MG63 (cell line): ENCODE measurements at regions not wholly inside any gene's neighbourhood (a gene's known extent, or its start where the extent isn't known, plus 50 kb on each side); places are given as distances from the start of the nearest gene placed in this dataset.

Source experiments
- DNase-seq: peaks from one replicate; pipeline ENCODE4 v3.0.0-alpha.2; 2020
- H3K27me3 ChIP-seq: fragments of 250-450 bp; sonication (Bioruptor Pico); 2 replicates; pipeline ENCODE4 v1.5.1; 2020; ENCODE audit warnings: mild to moderate bottlenecking, moderate library complexity
- H3K36me3 ChIP-seq: fragments of 250-450 bp; sonication (Bioruptor Pico); 2 replicates; pipeline ENCODE4 v1.5.1; 2020; ENCODE audit warnings: mild to moderate bottlenecking, moderate library complexity
- H3K4me3 ChIP-seq: fragments of 250-450 bp; sonication (Bioruptor Pico); 2 replicates; pipeline ENCODE4 v1.5.1; 2020; ENCODE audit warnings: mild to moderate bottlenecking, moderate library complexity
- H3K9me3 ChIP-seq: fragments of 250-450 bp; sonication (Bioruptor Pico); 2 replicates; pipeline ENCODE4 v1.5.1; 2020; ENCODE audit warnings: mild to moderate bottlenecking, moderate library complexity

DNA sequence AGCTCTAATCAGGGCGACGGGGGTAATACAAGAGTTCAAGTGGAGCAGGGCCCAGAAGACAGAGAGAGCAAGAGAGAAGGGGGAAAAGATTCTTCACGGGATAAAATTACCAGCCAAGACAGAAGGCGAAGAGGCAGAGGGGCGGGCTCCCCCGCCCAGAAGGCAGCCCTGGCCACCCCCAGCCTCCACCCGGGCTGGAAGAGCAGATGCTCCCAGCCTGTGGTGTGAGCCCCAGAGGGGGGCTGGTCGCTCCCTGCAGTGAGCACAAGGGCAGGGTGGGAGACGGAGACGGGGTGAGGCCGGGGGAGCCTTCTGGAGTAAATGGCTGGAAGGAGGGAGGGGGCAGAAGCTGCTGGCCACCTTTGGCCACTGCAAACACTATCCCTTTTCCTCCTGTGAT is 1035.6 kb downstream of the VRK1 start:
- H3K4me3 ChIP-seq: no peak overlapping the region
- no peaks in the 10 kb centered on the region for H3K9me3 ChIP-seq
- no peaks in the 10 kb centered on the region for H3K27me3 ChIP-seq
- no peaks in the 10 kb centered on the region for H3K36me3 ChIP-seq
- no peak for DNase-seq

GRCh38 chr14:97838986-97839385 is 1041.8 kb downstream of the VRK1 start:
- Histone ChIP-seq H3K27me3 (no peaks in the 10 kb centered on the region), H3K36me3 (no peaks in the 10 kb centered on the region), H3K4me3 (no peak overlapping the region), H3K9me3 (no peaks in the 10 kb centered on the region)
- DNase-seq: no peak

- no peaks in the 10 kb centered on the region for H3K9me3 ChIP-seq
- H3K36me3 ChIP-seq: no peaks in the 10 kb centered on the region
- no peak overlapping the region for H3K4me3 ChIP-seq
- no peaks in the 10 kb centered on the region for H3K27me3 ChIP-seq
- no peak for DNase-seq
Observed at GRCh38 chr14:97840159-97840558, 1043.0 kb downstream of the VRK1 start.

- no peak for DNase-seq
- no peaks in the 10 kb centered on the region for H3K27me3 ChIP-seq
- H3K4me3 ChIP-seq: no peak overlapping the region
- no peaks in the 10 kb centered on the region for H3K36me3 ChIP-seq
- H3K9me3 ChIP-seq: no peaks in the 10 kb centered on the region
Observed at GRCh38 chr14:97841762-97842161, 1044.6 kb downstream of the VRK1 start.

DNA sequence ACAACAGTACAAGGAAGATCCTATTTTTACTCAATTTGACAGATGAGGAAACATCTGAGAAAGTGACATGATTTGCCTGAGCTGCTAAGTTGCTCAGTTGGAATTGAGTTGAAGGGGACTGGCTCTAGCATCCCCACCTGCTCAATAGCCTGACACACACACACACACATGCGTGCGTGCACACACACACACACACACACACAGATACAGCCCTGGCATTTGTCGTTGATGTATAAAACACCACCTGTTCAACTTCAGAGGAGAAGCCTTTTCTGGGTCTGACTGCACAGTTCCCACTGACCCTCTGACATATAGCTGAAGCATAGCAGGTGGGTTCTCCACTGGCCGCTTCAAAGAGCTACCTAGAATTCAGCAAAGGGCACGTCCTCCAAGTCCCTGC is 1045.9 kb downstream of the VRK1 start:
- DNase-seq: no peak
- H3K4me3 ChIP-seq: no peak overlapping the region
- no peaks in the 10 kb centered on the region for H3K27me3 ChIP-seq
- H3K36me3 ChIP-seq: no peaks in the 10 kb centered on the region
- no peaks in the 10 kb centered on the region for H3K9me3 ChIP-seq

- H3K36me3 ChIP-seq: no peaks in the 10 kb centered on the region
- DNase-seq: no peak
- H3K4me3 ChIP-seq: no peak overlapping the region
- H3K27me3 ChIP-seq: no peaks in the 10 kb centered on the region
- H3K9me3 ChIP-seq: no peaks in the 10 kb centered on the region
Observed at GRCh38 chr14:97844042-97844441, 1046.9 kb downstream of the VRK1 start.

DNA sequence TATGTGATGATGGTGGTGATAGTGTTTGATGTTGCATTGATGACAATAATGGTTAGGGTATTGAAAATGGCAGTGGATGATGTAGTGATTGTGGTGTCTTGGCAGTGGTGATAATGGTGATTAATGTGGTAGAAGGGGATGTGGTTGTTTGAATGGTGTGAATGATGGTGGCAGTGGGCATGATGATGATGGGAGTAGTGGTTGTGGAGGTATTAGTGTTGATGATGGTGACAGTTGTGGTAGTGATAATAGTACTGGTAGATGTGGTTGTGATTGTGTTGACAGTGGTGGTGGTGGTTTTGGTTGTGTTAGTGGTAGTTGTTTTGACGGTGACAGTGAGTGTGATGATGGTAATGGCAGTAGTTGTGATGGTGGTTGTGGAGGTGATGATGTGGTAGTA is 1049.0 kb downstream of the VRK1 start:
- no peak for DNase-seq
- H3K4me3 ChIP-seq: no peak overlapping the region

DNA sequence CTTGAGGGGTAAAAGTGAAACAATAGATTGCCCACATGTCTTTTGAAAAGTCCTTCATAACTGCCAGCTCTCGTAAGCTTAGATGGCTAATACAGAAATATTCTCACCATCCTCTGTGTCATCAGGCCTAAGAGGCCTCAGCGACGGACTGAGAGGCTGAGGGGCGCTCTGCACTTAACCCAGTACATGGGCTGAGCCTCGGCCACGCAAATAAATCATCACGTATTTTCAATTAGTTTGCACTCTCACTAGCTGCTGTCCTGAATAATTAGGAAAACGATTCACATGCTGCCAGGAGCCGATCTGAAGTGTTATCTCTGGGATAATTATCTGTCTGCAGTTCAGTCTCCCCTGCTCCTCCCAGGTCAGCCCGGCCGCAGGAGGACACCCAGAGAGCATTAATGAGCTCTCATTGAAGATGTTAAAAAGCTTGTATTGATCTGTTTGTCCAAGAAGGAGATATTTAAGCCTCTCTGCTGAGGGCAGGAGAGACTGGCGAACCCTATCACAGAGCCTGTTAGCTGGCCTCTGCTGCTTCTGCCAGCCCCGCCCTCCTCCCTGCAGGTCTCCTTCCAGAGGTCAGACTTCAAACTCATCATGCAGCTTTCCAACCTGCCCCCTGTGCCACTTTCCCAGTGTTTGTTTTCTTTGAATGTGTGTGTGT is 1051.3 kb downstream of the VRK1 start:
- Histone ChIP-seq H3K4me3 (no peak overlapping the region), H3K27me3 (no peaks in the 10 kb centered on the region), H3K9me3 (no peaks in the 10 kb centered on the region), H3K36me3 (no peaks in the 10 kb centered on the region)
- DNase-seq: no peak

More for the DNA sequence above, 1049.0 kb downstream of the VRK1 start:
- Histone ChIP-seq H3K9me3 (no peaks in the 10 kb centered on the region), H3K36me3 (no peaks in the 10 kb centered on the region), H3K27me3 (no peaks in the 10 kb centered on the region)

DNA sequence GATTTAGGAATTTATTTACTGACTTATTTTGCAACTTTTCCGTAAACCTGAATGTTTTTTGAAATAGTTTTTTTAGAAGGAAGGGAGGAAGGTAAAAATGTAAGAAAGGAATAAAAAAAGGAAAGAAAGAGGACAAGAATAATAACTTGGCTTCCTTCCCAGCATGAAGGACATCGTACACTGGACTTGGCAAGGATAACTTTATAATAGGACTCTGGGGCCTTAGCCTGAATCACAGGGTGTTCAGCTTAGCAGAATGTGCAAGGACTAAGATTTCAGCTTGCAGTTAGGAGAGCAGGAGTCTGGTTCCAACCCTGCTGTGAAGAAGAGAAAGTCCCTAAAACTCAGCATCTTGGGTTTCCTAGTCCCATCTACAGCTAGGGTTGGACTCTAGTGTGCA is 1053.3 kb downstream of the VRK1 start:
- no peak for DNase-seq
- no peak overlapping the region for H3K4me3 ChIP-seq
- no peaks in the 10 kb centered on the region for H3K9me3 ChIP-seq
- H3K36me3 ChIP-seq: no peaks in the 10 kb centered on the region
- H3K27me3 ChIP-seq: no peaks in the 10 kb centered on the region

- no peaks in the 10 kb centered on the region for H3K36me3 ChIP-seq
- no peaks in the 10 kb centered on the region for H3K27me3 ChIP-seq
Observed at GRCh38 chr14:97850886-97851285, 1053.7 kb downstream of the VRK1 start.

GRCh38 chr14:97851428-97851995 is 1054.3 kb downstream of the VRK1 start:
- no peak for DNase-seq
- H3K4me3 ChIP-seq: no peak overlapping the region
- no peaks in the 10 kb centered on the region for H3K36me3 ChIP-seq
- no peaks in the 10 kb centered on the region for H3K9me3 ChIP-seq
- no peaks in the 10 kb centered on the region for H3K27me3 ChIP-seq

More at GRCh38 chr14:97850886-97851285, 1053.7 kb downstream of the VRK1 start:
- no peaks in the 10 kb centered on the region for H3K9me3 ChIP-seq
- DNase-seq: no peak
- no peak overlapping the region for H3K4me3 ChIP-seq

DNA sequence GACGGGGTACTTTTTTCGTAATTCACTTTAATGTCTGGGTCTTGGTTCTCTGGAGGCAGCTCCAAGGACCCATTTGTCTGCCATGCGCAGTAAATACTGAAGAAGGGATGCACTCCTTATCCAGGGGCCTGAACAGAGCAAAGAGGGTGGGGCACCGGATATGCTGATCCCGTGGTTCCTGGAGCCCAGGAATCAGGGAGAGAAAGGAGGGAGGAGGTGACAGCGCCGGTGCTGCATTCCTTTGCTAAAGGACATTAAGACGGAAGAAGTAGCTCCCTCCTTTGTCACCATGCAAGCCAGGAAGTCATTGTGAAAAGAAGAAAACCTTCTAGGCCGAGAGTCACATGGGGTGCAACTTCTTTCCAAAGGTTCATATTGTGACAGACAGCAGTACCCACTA is 1057.7 kb downstream of the VRK1 start:
- DNase-seq: no peak
- Histone ChIP-seq H3K27me3 (no peaks in the 10 kb centered on the region), H3K9me3 (no peaks in the 10 kb centered on the region), H3K4me3 (no peak overlapping the region), H3K36me3 (no peaks in the 10 kb centered on the region)

GRCh38 chr14:97866195-97866594 is 1069.0 kb downstream of the VRK1 start:
- Histone ChIP-seq H3K4me3 (no peak overlapping the region), H3K9me3 (no peaks in the 10 kb centered on the region), H3K27me3 (no peaks in the 10 kb centered on the region), H3K36me3 (no peaks in the 10 kb centered on the region)
- DNase-seq: no peak

DNA sequence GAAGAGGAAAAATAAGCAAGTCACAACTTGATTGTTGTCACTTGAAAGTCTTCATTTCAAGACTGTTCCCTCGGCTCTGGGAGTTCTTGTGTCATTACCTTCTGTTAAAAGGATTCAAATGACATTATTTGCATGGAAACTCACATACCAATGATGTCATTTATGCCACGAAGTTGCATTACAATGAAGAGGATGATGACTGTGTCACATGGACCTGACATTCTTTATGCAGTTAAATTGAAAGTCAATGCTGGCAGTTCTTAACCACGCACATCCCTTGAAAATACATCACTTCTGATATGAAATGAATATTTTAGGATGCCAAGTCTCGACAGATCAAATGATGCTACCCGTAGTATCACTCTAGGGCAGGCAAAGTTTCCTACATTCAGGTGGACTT is 1069.5 kb downstream of the VRK1 start:
- no peak for DNase-seq
- no peaks in the 10 kb centered on the region for H3K9me3 ChIP-seq
- no peak overlapping the region for H3K4me3 ChIP-seq
- no peaks in the 10 kb centered on the region for H3K36me3 ChIP-seq
- H3K27me3 ChIP-seq: no peaks in the 10 kb centered on the region

DNA sequence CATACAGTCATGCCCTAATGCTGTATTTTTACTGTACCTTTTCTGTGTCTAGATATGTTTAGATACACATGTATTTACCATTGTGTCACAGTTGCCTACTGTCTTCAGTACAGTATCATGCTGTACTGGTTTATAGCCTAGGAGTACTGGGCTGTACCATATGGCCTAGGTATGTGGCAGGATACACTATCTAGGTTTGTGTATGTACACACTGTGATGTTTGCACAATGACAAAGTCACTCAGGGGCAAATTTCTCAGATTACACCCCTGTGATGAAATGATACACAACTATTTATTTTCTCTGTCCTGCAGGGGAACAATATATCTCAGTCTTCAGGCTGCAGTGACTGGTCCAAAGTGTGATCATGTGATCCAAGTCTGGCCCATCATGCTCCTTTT is 1076.1 kb downstream of the VRK1 start:
- H3K4me3 ChIP-seq: no peak overlapping the region
- no peaks in the 10 kb centered on the region for H3K27me3 ChIP-seq
- no peak for DNase-seq
- no peaks in the 10 kb centered on the region for H3K36me3 ChIP-seq
- H3K9me3 ChIP-seq: no peaks in the 10 kb centered on the region

DNA sequence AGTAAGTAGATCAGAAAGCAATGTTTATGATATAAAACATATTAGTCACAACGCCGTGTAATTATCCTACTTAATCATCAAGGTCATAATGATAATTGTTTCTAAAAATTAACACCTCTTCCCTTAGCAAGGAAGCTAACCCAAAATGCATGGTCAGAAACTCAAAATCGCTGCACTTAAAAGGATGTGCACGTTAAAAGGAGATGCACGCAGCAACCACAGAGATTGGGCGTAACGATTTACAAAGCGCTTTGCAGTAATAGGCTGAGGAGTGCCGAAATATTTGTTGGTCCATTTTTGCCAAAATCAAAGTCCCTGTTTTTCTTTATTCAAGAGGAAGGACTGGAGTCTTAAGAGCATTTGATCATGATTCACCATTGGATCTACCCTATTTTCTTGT is 1077.2 kb downstream of the VRK1 start:
- DNase-seq: no peak
- Histone ChIP-seq H3K27me3 (no peaks in the 10 kb centered on the region), H3K4me3 (no peak overlapping the region), H3K36me3 (no peaks in the 10 kb centered on the region), H3K9me3 (no peaks in the 10 kb centered on the region)

DNA sequence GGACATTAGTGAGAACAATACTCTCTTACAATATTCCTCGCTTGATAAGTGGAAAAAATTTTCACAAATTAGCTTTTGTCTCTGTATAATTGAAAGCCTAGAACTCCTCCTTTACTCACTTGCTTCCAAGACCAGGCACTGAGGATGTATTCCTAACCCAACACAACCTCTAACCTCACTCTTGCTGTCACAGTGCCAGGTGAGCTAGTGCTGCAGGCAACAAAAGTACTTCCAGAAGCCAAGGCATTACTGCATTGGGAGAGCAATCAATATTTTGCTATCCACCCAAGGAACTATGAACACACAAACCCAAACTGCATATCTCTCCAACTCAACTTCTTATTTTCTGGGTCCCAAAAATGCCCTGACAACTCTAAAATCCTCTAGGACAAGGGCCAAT is 1081.0 kb downstream of the VRK1 start:
- H3K9me3 ChIP-seq: no peaks in the 10 kb centered on the region
- H3K27me3 ChIP-seq: no peaks in the 10 kb centered on the region
- no peaks in the 10 kb centered on the region for H3K36me3 ChIP-seq
- H3K4me3 ChIP-seq: no peak overlapping the region
- DNase-seq: peak; percentile 46

DNA sequence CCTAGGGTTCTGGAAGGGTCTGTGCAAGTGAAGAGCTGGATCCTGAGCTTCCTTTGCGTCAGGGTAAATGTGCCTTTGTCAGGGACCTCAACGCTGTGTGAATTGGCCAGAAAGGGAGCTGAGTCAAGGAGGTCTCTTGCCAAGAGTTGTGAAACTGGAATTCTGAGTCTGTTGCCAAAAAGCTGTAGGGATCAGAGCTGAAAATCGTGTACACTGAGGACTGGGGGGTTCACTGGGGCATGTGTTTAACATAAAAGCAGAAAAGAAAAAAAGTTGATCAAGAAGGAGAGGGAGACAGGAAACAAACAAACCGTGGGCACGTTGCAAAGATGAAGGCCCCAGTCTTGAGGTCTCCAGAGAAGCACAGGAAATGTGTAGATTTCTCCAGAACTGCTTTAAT is 1081.5 kb downstream of the VRK1 start:
- peak; percentile 65 for DNase-seq
- no peaks in the 10 kb centered on the region for H3K9me3 ChIP-seq
- no peaks in the 10 kb centered on the region for H3K27me3 ChIP-seq
- no peaks in the 10 kb centered on the region for H3K36me3 ChIP-seq
- H3K4me3 ChIP-seq: no peak overlapping the region
